Esophagus squamous epithelium (tissue), 5 donors: ENCODE measurements at regions not wholly inside any gene's neighbourhood (a gene's known extent, or its start where the extent isn't known, plus 50 kb on each side); places are given as distances from the start of the nearest gene placed in this dataset.

Source experiments
- DNase-seq: peaks from one replicate; lab custom pipeline; 2025; lab: John Stamatoyannopoulos, UW
- H3K27ac ChIP-seq, 4 donors: fragments of 200-600 bp; sonication (generic); one replicate each; pipeline ENCODE4 v1.5.1; 2016 to 2019; ENCODE audit warnings: mild to moderate bottlenecking in 1 of 4
- H3K27me3 ChIP-seq, 4 donors: fragments of 200-600 bp; sonication (generic); 1 replicate in 3 of 4; 2 replicates in 1 of 4; pipeline versions ENCODE4 v1.5.1 to v1.6.0; 2017 to 2021; ENCODE audit warnings: antibody characterized with exemption in 1 of 4
- H3K36me3 ChIP-seq, 3 donors: fragments of 200-600 bp; sonication (generic); one replicate each; pipeline ENCODE4 v1.5.1; 2016 to 2019
- H3K4me1 ChIP-seq, 3 donors: fragments of 200-600 bp; sonication (generic); one replicate each; pipeline ENCODE4 v1.5.1; 2017 to 2019
- H3K4me3 ChIP-seq, 4 donors: fragments of 200-600 bp; sonication (generic); 1 replicate in 3 of 4; 2 replicates in 1 of 4; pipeline ENCODE4 v1.5.1; 2016 to 2019; ENCODE audit warnings: mild to moderate bottlenecking in 2 of 4, moderate library complexity in 1 of 4
- H3K9me3 ChIP-seq, 3 donors: fragments of 200-600 bp; sonication (generic); one replicate each; pipeline ENCODE4 v1.5.1; 2016 to 2019
- POLR2A ChIP-seq, 4 donors: fragments of 450-650 bp; IDR thresholded peaks; one replicate each; pipeline ENCODE4 v1.6.1; 2017; ENCODE audit warnings: antibody characterized with exemption in 4 of 4, mild to moderate bottlenecking in 4 of 4, moderate library complexity in 3 of 4
- WGBS, 2 donors: methylation state at CpG; one replicate each; pipeline ENCODE4 v1.1.5; 2018; 5-methylcytosine and 5-hydroxymethylcytosine counted together
- intact Hi-C: fragments of 100-400 bp; cut with DNase I; formaldehyde crosslinking; loops from one replicate; pipeline ENCODE4 v1.15.0; 2022
- TF ChIP-seq, protein P1 (sequence below), 6 experiments: fragments of 450-650 bp in 4 of 6; fragments of 200-600 bp in 2 of 6; sonication (generic) in 2 of 6; IDR thresholded peaks; one replicate each; pipeline ENCODE4 v1.5.1; 2016 to 2019; ENCODE audit warnings: antibody characterized with exemption in 6 of 6, mild to moderate bottlenecking in 4 of 6, moderate library complexity in 4 of 6
- donor health status: DM: yes; HTN: yes; CAD: no.

DNA sequence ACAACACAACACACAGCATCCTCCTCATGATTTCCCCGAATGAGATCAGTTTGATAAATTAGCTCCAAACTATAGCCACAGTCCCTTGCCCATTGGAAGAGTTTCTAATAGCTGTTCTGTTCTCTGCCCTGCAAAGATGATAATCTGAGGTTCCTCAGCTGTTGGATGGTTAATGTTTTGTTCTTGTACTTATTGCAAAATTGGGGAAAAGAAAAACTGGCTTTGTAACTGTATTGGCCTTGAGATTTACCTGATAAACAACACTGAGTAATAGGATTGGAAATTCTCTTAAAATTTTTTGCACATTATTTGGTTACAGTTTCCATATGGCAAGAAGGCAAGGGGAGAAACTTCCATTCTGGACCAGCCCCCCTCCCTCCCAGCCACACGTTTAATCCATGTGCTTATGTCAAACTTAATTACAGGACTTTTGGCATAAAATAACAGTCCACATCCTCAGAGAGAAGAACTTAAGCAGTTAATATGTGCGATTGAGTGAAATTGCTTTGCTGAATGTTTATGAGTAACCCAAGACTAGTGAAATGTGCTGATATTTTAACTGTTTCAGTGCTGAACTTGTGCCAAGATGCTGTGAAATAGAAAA lies 119.1 kb upstream of the ZFHX3 start:
- no peaks in the 10 kb centered on the region for H3K36me3 ChIP-seq
- peaks cover 0 to 9% (median 0%) of the 10 kb centered on the region in 4 donors for H3K27me3 ChIP-seq
- no peaks in the 10 kb centered on the region for H3K9me3 ChIP-seq
- intact Hi-C loops = no loop called here
- TF ChIP-seq, protein P1, sequence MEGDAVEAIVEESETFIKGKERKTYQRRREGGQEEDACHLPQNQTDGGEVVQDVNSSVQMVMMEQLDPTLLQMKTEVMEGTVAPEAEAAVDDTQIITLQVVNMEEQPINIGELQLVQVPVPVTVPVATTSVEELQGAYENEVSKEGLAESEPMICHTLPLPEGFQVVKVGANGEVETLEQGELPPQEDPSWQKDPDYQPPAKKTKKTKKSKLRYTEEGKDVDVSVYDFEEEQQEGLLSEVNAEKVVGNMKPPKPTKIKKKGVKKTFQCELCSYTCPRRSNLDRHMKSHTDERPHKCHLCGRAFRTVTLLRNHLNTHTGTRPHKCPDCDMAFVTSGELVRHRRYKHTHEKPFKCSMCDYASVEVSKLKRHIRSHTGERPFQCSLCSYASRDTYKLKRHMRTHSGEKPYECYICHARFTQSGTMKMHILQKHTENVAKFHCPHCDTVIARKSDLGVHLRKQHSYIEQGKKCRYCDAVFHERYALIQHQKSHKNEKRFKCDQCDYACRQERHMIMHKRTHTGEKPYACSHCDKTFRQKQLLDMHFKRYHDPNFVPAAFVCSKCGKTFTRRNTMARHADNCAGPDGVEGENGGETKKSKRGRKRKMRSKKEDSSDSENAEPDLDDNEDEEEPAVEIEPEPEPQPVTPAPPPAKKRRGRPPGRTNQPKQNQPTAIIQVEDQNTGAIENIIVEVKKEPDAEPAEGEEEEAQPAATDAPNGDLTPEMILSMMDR (IDR thresholded peaks at IDR 0.05) = no peak
- no peak for TF ChIP-seq POLR2A (IDR thresholded peaks at IDR 0.05)
- 34 to 35% methylated on average over 3 of the region's 3 CpGs for WGBS, 2 donors
- peaks cover under 1 to 18% (median under 1%) of the 10 kb centered on the region in 3 donors for H3K4me1 ChIP-seq
- H3K4me3 ChIP-seq = peak overlapping the region in 1 of 4 donors; percentile 19
- peak overlapping the region in 2 of 4 donors; percentile 21 to 65 for H3K27ac ChIP-seq
- no peak for DNase-seq

DNA sequence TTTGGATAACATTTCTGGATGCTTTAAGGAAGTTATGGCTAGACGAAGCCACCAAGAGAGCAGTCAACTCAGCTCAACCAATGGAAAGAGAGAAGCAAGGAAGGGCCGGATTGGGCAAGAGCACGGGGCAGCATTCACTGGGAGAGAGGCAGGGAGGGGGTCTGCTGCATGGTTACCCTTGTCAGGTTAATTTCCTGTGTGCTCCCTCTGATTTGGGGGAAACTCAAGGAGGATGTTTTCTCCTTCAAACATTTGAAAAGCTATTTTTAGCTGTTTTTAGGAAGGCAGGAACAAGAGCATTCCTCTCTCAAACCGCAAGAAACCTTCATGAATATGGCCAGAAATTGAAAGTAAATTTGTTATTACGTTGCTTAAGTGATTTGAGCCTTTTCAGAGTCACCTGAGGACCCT lies 118.5 kb upstream of the ZFHX3 start:
- WGBS, 2 donors = 46 to 53% methylated on average over 5 of the region's 5 CpGs
- Histone ChIP-seq H3K36me3 (no peaks in the 10 kb centered on the region), H3K9me3 (no peaks in the 10 kb centered on the region), H3K27me3 (peaks cover 0 to 9% (median 0%) of the 10 kb centered on the region in 4 donors), H3K4me3 (peak overlapping the region in 1 of 4 donors; percentile 19), H3K4me1 (peaks cover 0 to 12% (median 0%) of the 10 kb centered on the region in 3 donors), H3K27ac (peak overlapping the region in 2 of 4 donors; percentile 21 to 65)
- no peak for DNase-seq
- intact Hi-C loops = no loop called here
- TF ChIP-seq, protein P1 (IDR thresholded peaks at IDR 0.05) = no peak
- TF ChIP-seq POLR2A (IDR thresholded peaks at IDR 0.05) = no peak

DNA sequence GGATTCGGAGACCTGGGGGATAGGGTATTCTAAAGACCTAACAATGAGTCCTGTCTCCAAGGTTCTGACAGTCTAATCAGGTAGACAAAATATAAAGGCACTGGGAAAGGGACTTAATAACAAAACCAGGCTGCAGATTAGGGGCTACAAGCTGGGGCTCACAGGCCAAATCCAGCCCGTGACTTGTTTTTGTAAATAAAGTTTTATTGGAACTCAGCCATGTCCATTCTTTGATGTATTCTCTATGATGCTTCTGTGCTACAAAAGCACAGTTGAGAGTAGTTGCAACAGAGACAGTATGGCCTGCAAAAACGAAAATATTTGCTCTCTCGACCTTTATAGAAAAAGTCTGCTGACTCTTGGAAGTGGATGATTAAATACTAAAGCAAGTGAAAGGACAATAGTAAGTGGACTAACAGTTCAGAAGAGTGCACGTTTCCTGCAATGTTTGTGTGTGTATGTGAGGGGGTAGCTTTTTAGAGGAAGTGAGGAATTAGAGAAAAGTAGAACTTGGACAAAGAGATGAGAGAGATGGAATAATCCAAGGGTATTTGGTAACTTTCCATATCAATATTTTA lies 115.4 kb upstream of the ZFHX3 start:
- 50 to 59% methylated on average over 5 of the region's 5 CpGs for WGBS, 2 donors
- no peaks in the 10 kb centered on the region for H3K27me3 ChIP-seq
- TF ChIP-seq, protein P1 (IDR thresholded peaks at IDR 0.05) = no peak
- TF ChIP-seq POLR2A (IDR thresholded peaks at IDR 0.05) = no peak
- H3K27ac ChIP-seq = no peak overlapping the region
- intact Hi-C loops = no loop called here
- no peak for DNase-seq
- no peaks in the 10 kb centered on the region for H3K9me3 ChIP-seq
- no peak overlapping the region for H3K4me3 ChIP-seq
- no peaks in the 10 kb centered on the region for H3K36me3 ChIP-seq
- H3K4me1 ChIP-seq = no peaks in the 10 kb centered on the region

DNA sequence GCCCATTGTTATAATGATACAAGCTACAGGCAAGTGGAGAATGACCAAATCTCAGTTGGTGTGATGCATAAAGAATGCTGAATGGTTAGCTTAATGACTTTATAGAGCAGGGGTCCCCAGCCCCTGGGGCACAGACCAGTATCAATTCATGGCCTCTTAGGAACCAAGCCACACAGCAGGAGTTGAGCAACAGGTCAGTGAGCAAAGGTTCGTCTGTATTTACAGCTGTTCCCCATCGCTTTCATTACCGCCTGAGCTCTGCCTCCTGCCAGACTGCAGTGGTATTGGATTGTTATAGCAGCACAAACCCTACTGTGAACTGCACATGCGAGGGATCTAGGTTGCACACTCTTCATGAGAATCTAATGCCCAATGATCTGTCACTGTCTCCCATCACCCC lies 114.0 kb upstream of the ZFHX3 start:
- H3K4me1 ChIP-seq = no peaks in the 10 kb centered on the region
- H3K27ac ChIP-seq = no peak overlapping the region
- intact Hi-C loops = no loop called here
- no peaks in the 10 kb centered on the region for H3K36me3 ChIP-seq
- no peak for DNase-seq
- H3K27me3 ChIP-seq = no peaks in the 10 kb centered on the region
- TF ChIP-seq POLR2A (IDR thresholded peaks at IDR 0.05) = no peak
- TF ChIP-seq, protein P1 (IDR thresholded peaks at IDR 0.05) = no peak
- WGBS, 2 donors = 77 to 96% methylated on average over 4 of the region's 4 CpGs
- no peaks in the 10 kb centered on the region for H3K9me3 ChIP-seq
- no peak overlapping the region for H3K4me3 ChIP-seq

DNA sequence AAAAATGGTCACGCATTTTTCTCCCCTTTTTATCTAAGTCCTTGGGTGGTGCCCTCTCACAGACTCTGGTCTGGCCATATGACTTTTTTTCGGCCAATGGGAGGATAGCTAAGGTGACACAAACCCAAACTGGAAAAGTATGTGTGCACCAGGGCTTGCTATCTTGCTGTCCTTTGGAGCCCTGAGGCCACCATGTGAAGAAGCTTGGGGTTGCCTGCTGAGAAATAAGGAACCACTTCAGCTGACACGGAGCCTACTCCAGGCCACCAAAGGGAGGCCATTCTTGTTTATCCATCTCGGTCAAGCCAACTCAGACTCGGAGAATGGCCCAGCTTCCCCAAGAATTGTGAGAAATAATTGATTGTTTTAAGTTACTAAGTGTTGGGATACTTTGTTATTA lies 111.4 kb upstream of the ZFHX3 start:
- H3K4me3 ChIP-seq = no peak overlapping the region
- intact Hi-C loops = no loop called here
- no peak for TF ChIP-seq POLR2A (IDR thresholded peaks at IDR 0.05)
- TF ChIP-seq, protein P1 (IDR thresholded peaks at IDR 0.05) = no peak
- no peak overlapping the region for H3K27ac ChIP-seq
- H3K4me1 ChIP-seq = no peaks in the 10 kb centered on the region
- H3K9me3 ChIP-seq = no peaks in the 10 kb centered on the region
- no peak for DNase-seq
- WGBS, 2 donors = 79 to 88% methylated on average over 5 of the region's 5 CpGs
- no peaks in the 10 kb centered on the region for H3K27me3 ChIP-seq
- H3K36me3 ChIP-seq = no peaks in the 10 kb centered on the region
